Adipose tissue (tissue), 3 donors: ENCODE measurements at regions not wholly inside any gene's neighbourhood (a gene's known extent, or its start where the extent isn't known, plus 50 kb on each side); places are given as distances from the start of the nearest gene placed in this dataset.
"Not testable (repeated sequence)": the region's sequence is repeated elsewhere in the genome, so short reads cannot be mapped to it uniquely, and the experiment has no call there.

ENCODE experiments used
- H3K27ac ChIP-seq: one replicate; pipeline ENCODE4 v1.5.1; 2013; ENCODE audit warnings: low read depth, low read length
- WGBS, 3 donors: extraction: QIAGEN DNeasy Blood & Tissue Kit; methylation state at CpG; one replicate each; pipeline ENCODE4 v1.1.7; 2013; 5-methylcytosine and 5-hydroxymethylcytosine counted together
- donor health status: healthy with polysubstance abuse.
- donor health status: Bipolar disorder and iron deficiency.
- donor health status: healthy.

DNA sequence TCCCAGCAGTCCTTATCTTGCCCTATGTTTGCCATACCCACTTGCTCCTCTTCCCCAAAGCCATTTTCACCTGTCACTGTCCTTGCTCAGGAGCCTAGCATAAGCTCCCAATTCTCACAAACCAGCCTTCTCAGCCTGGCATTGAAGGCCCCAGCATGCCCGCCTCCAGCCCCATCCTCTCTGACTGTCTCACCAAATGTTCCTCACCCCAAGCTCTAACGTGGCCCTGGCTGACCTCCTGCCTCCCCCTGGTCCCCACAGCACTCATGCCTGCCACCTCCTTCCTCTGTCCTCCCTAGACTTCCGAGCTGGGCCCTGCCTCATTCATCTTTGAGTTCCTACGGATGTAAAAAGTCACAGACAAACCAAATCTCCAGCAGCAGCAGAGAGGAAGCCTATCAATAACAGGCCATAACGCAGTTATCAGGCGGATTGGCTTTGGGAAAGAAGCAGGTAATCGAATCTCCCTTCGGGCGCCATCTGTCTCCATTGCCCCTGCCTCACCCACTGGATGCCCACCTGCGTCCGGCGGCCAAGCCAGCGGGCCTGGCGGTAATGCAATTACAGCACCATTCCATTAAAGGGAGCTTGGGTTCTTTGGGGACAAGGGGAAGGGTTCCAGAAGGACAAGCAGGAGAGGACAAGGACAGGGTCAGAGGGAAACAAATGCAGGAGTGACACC lies 104.4 kb downstream of the MRPL14 start:
- no peak overlapping the region for H3K27ac ChIP-seq
- 90 to 93% (median 91%) methylated on average over 14 of the region's 14 CpGs for WGBS, 3 donors

DNA sequence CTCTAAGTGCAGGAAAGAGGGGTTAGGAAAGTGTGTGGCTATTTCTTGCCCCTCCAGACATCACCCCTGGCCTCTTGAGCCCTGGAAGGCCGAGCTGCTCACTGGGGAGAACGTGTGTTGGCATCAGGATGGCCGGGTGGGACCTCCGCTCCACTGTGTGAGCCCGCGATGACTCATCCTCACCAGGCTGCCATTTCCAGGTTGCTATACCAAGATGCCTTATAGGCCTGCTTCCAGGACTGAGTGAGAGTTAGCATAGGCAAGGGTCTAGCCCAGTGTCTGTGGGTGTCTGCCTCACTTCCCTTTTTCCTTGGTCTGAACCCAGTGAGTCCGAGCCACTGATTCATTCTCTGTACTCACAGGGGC lies 105.0 kb downstream of the MRPL14 start:
- 72 to 91% (median 81%) methylated on average over 7 of the region's 7 CpGs for WGBS, 3 donors
- H3K27ac ChIP-seq = no peak overlapping the region

DNA sequence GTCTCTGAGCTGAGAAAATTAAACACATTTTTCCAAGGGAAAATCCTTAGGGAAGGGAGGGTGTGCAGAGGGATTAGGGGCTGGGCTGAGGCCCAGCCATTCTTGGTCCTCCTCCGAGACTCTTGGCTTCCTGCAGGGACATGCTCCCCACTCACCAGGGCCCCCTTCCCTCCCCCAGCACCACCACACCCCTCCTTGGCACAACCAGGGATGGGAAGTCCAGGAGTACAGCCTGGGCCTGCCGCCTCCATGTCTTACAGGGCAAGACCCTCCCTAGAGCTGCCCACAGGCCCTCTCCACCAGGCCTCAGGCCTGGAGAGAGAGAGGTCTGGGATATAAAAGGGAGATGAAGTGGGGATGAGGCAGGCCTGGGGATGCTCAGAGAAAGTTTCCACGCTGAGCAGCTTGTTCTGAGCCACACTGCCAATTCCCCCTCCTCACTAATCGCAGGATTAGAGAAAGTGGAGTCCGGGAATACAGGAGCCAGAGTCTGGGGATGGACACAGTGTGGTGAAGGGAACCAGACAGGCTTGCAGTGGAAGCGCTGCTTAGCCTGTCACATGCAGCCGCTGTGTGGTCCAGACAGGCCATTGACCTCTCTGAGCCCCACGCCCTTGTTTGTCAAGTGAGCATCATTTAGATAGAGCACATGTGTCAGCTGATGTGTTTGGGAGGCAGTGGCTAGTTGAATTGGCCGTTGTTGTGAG lies 105.5 kb downstream of the MRPL14 start:
- H3K27ac ChIP-seq = no peak overlapping the region
- WGBS, 3 donors = 75 to 90% (median 82%) methylated on average over 9 of the region's 9 CpGs

- no peak overlapping the region for H3K27ac ChIP-seq
Observed at GRCh38 chr6:44020664-44021425, 106.4 kb downstream of the MRPL14 start.

GRCh38 chr6:44020148-44020547 lies 107.1 kb downstream of the MRPL14 start:
- WGBS, 3 donors = 52 to 69% (median 68%) methylated on average over 2 of the region's 2 CpGs
- no peak overlapping the region for H3K27ac ChIP-seq

More at GRCh38 chr6:44020664-44021425, 106.4 kb downstream of the MRPL14 start:
- 94 to 99% (median 95%) methylated on average over 12 of the region's 12 CpGs for WGBS, 3 donors

DNA sequence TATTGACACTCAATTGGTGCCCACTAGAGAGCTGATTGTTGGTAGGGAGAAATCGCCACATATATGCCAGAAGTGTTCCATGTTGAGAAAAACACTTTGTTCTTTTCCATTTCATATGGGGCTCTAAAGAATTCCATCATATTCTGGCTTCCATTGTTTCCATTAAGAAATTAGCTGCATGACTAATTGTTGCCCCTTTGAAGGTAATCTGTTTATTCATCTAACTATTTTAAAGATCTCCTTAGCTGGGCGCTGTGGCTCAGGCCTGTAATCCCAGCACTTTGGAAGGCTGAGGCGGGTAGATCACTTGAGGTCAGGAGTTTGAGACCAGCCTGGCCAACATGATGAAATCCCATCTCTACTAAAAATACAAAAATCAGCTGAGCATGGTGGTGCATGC lies 109.9 kb downstream of the MRPL14 start:
- not testable (repeated sequence) for H3K27ac ChIP-seq
- 93 to 96% (median 96%) methylated on average over 3 of the region's 3 CpGs for WGBS, 3 donors

- WGBS, 3 donors = 86 to 96% (median 86%) methylated on average over 5 of the region's 5 CpGs
- no peak overlapping the region for H3K27ac ChIP-seq
Observed at GRCh38 chr6:44016131-44016870, 111.0 kb downstream of the MRPL14 start.

GRCh38 chr6:44012078-44012493 lies 115.2 kb downstream of the MRPL14 start:
- H3K27ac ChIP-seq = no peak overlapping the region
- WGBS, 3 donors = 45 to 79% (median 51%) methylated on average over 3 of the region's 3 CpGs

- no peak overlapping the region for H3K27ac ChIP-seq
- 63 to 80% (median 77%) methylated on average over 2 of the region's 2 CpGs for WGBS, 3 donors
Observed at GRCh38 chr6:44011350-44011920, 115.8 kb downstream of the MRPL14 start.

GRCh38 chr6:44010411-44011349 lies 116.6 kb downstream of the MRPL14 start:
- no peak overlapping the region for H3K27ac ChIP-seq
- WGBS, 3 donors = 78 to 84% (median 83%) methylated on average over 11 of the region's 11 CpGs

DNA sequence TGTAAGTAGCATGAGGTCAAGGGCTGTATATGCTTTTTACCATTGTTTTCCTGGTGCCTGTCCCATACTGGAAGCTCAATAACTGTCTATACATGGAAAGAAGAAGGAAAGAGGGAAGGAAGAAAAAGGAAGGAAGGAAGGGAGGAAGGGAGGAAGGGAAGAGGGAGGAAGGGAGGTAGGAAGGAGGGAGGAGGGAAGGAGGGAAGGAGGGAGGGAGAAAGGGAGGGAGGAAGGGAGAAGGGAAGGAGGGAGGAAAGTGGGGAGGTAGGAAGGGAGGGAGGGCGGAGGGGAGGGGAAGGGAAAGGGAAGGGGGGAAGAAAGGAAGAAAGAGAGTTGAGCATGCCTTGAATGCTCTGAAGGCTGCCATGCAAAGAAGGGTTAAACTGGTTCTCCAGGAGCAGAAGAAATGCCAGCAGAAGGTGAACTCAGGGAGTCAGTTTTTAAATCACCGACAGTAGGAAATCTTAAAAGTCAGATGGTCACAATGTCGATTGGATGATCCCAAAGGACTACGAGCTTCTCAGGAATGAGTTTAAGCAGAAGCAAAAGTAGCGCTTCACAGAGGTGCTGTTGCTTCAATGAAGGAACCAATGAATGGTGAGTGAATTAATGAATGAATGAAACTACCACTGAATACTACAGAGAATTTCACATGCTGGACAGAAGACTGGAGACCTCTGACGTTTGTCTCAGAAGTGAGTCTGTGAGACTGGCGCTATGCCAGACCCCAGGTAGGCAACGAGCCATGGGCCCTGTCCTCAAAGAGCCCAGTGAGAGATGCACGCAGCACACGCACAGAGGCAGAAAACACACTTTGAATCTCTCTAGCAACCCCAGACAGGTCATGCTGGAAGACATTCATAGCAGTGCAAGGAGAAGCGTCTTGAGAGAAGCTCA lies 117.6 kb downstream of the MRPL14 start:
- H3K27ac ChIP-seq = no peak overlapping the region
- 69 to 70% (median 70%) methylated on average over 11 of the region's 11 CpGs for WGBS, 3 donors

DNA sequence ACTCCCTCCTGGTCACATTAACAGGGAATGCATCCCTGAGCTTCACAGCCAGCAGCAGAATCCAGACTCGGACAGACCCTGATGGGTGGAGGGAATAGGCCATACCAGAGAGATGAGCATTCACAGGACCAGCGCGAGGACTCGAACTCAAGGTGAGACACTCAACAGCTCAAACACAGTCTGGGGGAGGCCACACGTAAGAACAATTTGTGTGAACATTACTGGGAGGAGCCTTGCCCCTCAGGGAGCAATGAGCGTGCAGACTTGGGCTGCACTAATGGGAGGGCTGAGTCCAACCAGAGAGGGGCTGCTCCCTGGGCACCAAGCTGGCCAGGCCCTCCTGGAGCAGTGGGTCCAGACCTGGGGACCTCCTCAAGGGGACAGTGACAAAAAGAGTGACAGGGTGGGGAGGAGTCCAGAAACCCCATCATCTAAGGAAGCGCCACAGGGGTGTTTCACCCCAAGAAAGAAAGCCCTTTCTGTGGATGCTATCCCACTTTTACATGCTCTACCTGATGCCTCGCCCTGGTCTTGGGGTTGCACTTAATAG lies 118.4 kb downstream of the MRPL14 start:
- 94 to 96% (median 94%) methylated on average over 8 of the region's 8 CpGs for WGBS, 3 donors

GRCh38 chr6:44007818-44008621 lies 119.2 kb downstream of the MRPL14 start:
- H3K27ac ChIP-seq = no peak overlapping the region
- 82 to 88% (median 83%) methylated on average over 13 of the region's 13 CpGs for WGBS, 3 donors

More for the DNA sequence above, 118.4 kb downstream of the MRPL14 start:
- H3K27ac ChIP-seq = no peak overlapping the region

- H3K27ac ChIP-seq = no peak overlapping the region
- 87 to 92% (median 89%) methylated on average over 6 of the region's 6 CpGs for WGBS, 3 donors
Observed at GRCh38 chr6:44006872-44007303, 120.4 kb downstream of the MRPL14 start.

GRCh38 chr6:44006123-44006871 lies 121.0 kb downstream of the MRPL14 start:
- 90 to 93% (median 90%) methylated on average over 7 of the region's 7 CpGs for WGBS, 3 donors
- no peak overlapping the region for H3K27ac ChIP-seq
